Activated naive CD8-positive, alpha-beta T cell treated with anti-CD3 and anti-CD28 coated beads for 36 hours (primary cell): ENCODE measurements at regions not wholly inside any gene's neighbourhood (a gene's known extent, or its start where the extent isn't known, plus 50 kb on each side); places are given as distances from the start of the nearest gene placed in this dataset.
"Not testable (repeated sequence)": the region's sequence is repeated elsewhere in the genome, so short reads cannot be mapped to it uniquely, and the experiment has no call there.

ENCODE experiments used
- DNase-seq: peaks from one replicate; pipeline ENCODE4 v3.0.0; 2021
- H3K27ac Mint-ChIP-seq: one replicate; pipeline ENCODE4 v1.8.0; 2022; ENCODE audit warnings: mild to moderate bottlenecking, moderate library complexity, mixed read lengths
- H3K27me3 Mint-ChIP-seq: one replicate; pipeline ENCODE4 v1.8.0; 2022; ENCODE audit warnings: mild to moderate bottlenecking, mixed read lengths
- H3K36me3 Mint-ChIP-seq: one replicate; pipeline ENCODE4 v1.8.0; 2021; ENCODE audit warnings: mild to moderate bottlenecking, mixed read lengths
- H3K4me1 Mint-ChIP-seq: one replicate; pipeline ENCODE4 v1.8.0; 2021; ENCODE audit warnings: mixed read lengths
- H3K4me3 Mint-ChIP-seq: one replicate; pipeline ENCODE4 v1.8.0; 2022; ENCODE audit warnings: mild to moderate bottlenecking, moderate library complexity, mixed read lengths
- H3K9me3 Mint-ChIP-seq: one replicate; pipeline ENCODE4 v1.8.0; 2022; ENCODE audit warnings: mixed read lengths

- H3K9me3 Mint-ChIP-seq = peaks cover 17% of the 10 kb centered on the region
- no peaks in the 10 kb centered on the region for H3K27me3 Mint-ChIP-seq
- H3K36me3 Mint-ChIP-seq = peaks cover 12% of the 10 kb centered on the region
- no peak overlapping the region for H3K27ac Mint-ChIP-seq
- H3K4me3 Mint-ChIP-seq = no peak overlapping the region
- peaks cover 22% of the 10 kb centered on the region for H3K4me1 Mint-ChIP-seq
- no peak for DNase-seq
Observed at GRCh38 chr7:50251765-50252164, 52.8 kb upstream of the IKZF1 start.

- H3K27me3 Mint-ChIP-seq = no peaks in the 10 kb centered on the region
- peaks cover 27% of the 10 kb centered on the region for H3K9me3 Mint-ChIP-seq
- H3K27ac Mint-ChIP-seq = no peak overlapping the region
- peaks cover 19% of the 10 kb centered on the region for H3K36me3 Mint-ChIP-seq
- H3K4me3 Mint-ChIP-seq = no peak overlapping the region
- DNase-seq = no peak
- H3K4me1 Mint-ChIP-seq = peaks cover 12% of the 10 kb centered on the region
Observed at GRCh38 chr7:50246551-50246950, 58.0 kb upstream of the IKZF1 start.

- not testable (repeated sequence) for DNase-seq, H3K27me3 Mint-ChIP-seq, H3K4me3 Mint-ChIP-seq, H3K27ac Mint-ChIP-seq
- Mint-ChIP-seq H3K9me3 (peaks cover 28% of the 10 kb centered on the region), H3K4me1 (peaks cover 10% of the 10 kb centered on the region), H3K36me3 (peaks cover 24% of the 10 kb centered on the region)
Observed at GRCh38 chr7:50242111-50242510, 62.4 kb upstream of the IKZF1 start.

- H3K4me3 Mint-ChIP-seq, H3K27me3 Mint-ChIP-seq, H3K27ac Mint-ChIP-seq, DNase-seq: not testable (repeated sequence)
- H3K9me3 Mint-ChIP-seq = peaks cover 24% of the 10 kb centered on the region
- peaks cover 17% of the 10 kb centered on the region for H3K4me1 Mint-ChIP-seq
- peaks cover 21% of the 10 kb centered on the region for H3K36me3 Mint-ChIP-seq
Observed at GRCh38 chr7:50240699-50241098, 63.8 kb upstream of the IKZF1 start.

GRCh38 chr7:50229964-50230363, 74.6 kb upstream of the IKZF1 start:
- Mint-ChIP-seq H3K4me1 (peaks cover 39% of the 10 kb centered on the region), H3K27ac (no peak overlapping the region), H3K4me3 (no peak overlapping the region), H3K27me3 (no peaks in the 10 kb centered on the region), H3K36me3 (peaks cover 18% of the 10 kb centered on the region), H3K9me3 (peaks cover 22% of the 10 kb centered on the region)
- no peak for DNase-seq

- Mint-ChIP-seq H3K27me3 (no peaks in the 10 kb centered on the region), H3K36me3 (peaks cover 21% of the 10 kb centered on the region), H3K27ac (peak overlapping the region; percentile 90), H3K9me3 (peaks cover 24% of the 10 kb centered on the region), H3K4me1 (peaks cover 39% of the 10 kb centered on the region), H3K4me3 (peak overlapping the region; percentile 63)
- DNase-seq = no peak
Observed at GRCh38 chr7:50228148-50228547, 76.4 kb upstream of the IKZF1 start.

GRCh38 chr7:50227726-50228125, 76.8 kb upstream of the IKZF1 start:
- Mint-ChIP-seq H3K4me3 (peak overlapping the region; percentile 57), H3K27ac (peak overlapping the region; percentile 90), H3K9me3 (peaks cover 26% of the 10 kb centered on the region), H3K27me3 (no peaks in the 10 kb centered on the region), H3K4me1 (peaks cover 39% of the 10 kb centered on the region), H3K36me3 (peaks cover 21% of the 10 kb centered on the region)
- no peak for DNase-seq

GRCh38 chr7:50226669-50227068, 77.8 kb upstream of the IKZF1 start:
- H3K36me3 Mint-ChIP-seq = peaks cover 21% of the 10 kb centered on the region
- peak overlapping the region; percentile 90 for H3K27ac Mint-ChIP-seq
- DNase-seq = peak; percentile 48
- peaks cover 27% of the 10 kb centered on the region for H3K9me3 Mint-ChIP-seq
- peaks cover 39% of the 10 kb centered on the region for H3K4me1 Mint-ChIP-seq
- H3K27me3 Mint-ChIP-seq = no peaks in the 10 kb centered on the region
- H3K4me3 Mint-ChIP-seq = peak overlapping the region; percentile 48

GRCh38 chr7:50226145-50226544, 78.4 kb upstream of the IKZF1 start:
- H3K36me3 Mint-ChIP-seq = peaks cover 21% of the 10 kb centered on the region
- peaks cover 39% of the 10 kb centered on the region for H3K4me1 Mint-ChIP-seq
- no peaks in the 10 kb centered on the region for H3K27me3 Mint-ChIP-seq
- H3K9me3 Mint-ChIP-seq = peaks cover 27% of the 10 kb centered on the region
- peak overlapping the region; percentile 90 for H3K27ac Mint-ChIP-seq
- peak overlapping the region; percentile 14 for H3K4me3 Mint-ChIP-seq
- DNase-seq = no peak

GRCh38 chr7:50221433-50221832, 83.1 kb upstream of the IKZF1 start:
- Mint-ChIP-seq H3K27me3 (no peaks in the 10 kb centered on the region), H3K36me3 (peaks cover 9% of the 10 kb centered on the region), H3K27ac (no peak overlapping the region), H3K9me3 (peaks cover 17% of the 10 kb centered on the region), H3K4me1 (peaks cover 36% of the 10 kb centered on the region), H3K4me3 (no peak overlapping the region)
- DNase-seq = no peak

- no peaks in the 10 kb centered on the region for H3K27me3 Mint-ChIP-seq
- DNase-seq = no peak
- peaks cover 36% of the 10 kb centered on the region for H3K4me1 Mint-ChIP-seq
- no peak overlapping the region for H3K27ac Mint-ChIP-seq
- peaks cover 9% of the 10 kb centered on the region for H3K36me3 Mint-ChIP-seq
- no peak overlapping the region for H3K4me3 Mint-ChIP-seq
- H3K9me3 Mint-ChIP-seq = peaks cover 17% of the 10 kb centered on the region
Observed at GRCh38 chr7:50221028-50221427, 83.5 kb upstream of the IKZF1 start.

GRCh38 chr7:50220273-50220672, 84.2 kb upstream of the IKZF1 start:
- no peak overlapping the region for H3K27ac Mint-ChIP-seq
- no peak overlapping the region for H3K4me3 Mint-ChIP-seq
- H3K4me1 Mint-ChIP-seq = peaks cover 35% of the 10 kb centered on the region
- peaks cover 9% of the 10 kb centered on the region for H3K36me3 Mint-ChIP-seq
- H3K9me3 Mint-ChIP-seq = peaks cover 17% of the 10 kb centered on the region
- H3K27me3 Mint-ChIP-seq = no peaks in the 10 kb centered on the region
- DNase-seq = no peak

GRCh38 chr7:50217821-50218281, 86.7 kb upstream of the IKZF1 start:
- Mint-ChIP-seq H3K4me3 (no peak overlapping the region), H3K27me3 (no peaks in the 10 kb centered on the region), H3K27ac (peak overlapping the region; percentile 26), H3K4me1 (peaks cover 59% of the 10 kb centered on the region), H3K36me3 (peaks cover 10% of the 10 kb centered on the region), H3K9me3 (peaks cover 13% of the 10 kb centered on the region)
- DNase-seq = no peak

- Mint-ChIP-seq H3K27me3 (no peaks in the 10 kb centered on the region), H3K4me1 (peaks cover 64% of the 10 kb centered on the region), H3K9me3 (peaks cover 12% of the 10 kb centered on the region), H3K36me3 (peaks cover 9% of the 10 kb centered on the region), H3K27ac (no peak overlapping the region), H3K4me3 (no peak overlapping the region)
- DNase-seq = no peak
Observed at GRCh38 chr7:50217401-50217800, 87.1 kb upstream of the IKZF1 start.

- no peak for DNase-seq
- Mint-ChIP-seq H3K4me1 (peaks cover 72% of the 10 kb centered on the region), H3K27ac (no peak overlapping the region), H3K4me3 (no peak overlapping the region), H3K36me3 (peaks cover 7% of the 10 kb centered on the region), H3K9me3 (peaks cover 10% of the 10 kb centered on the region), H3K27me3 (no peaks in the 10 kb centered on the region)
Observed at GRCh38 chr7:50216626-50217025, 87.9 kb upstream of the IKZF1 start.

GRCh38 chr7:50214771-50215170, 89.7 kb upstream of the IKZF1 start:
- Mint-ChIP-seq H3K27ac (no peak overlapping the region), H3K36me3 (peaks cover 8% of the 10 kb centered on the region), H3K4me3 (no peak overlapping the region), H3K9me3 (no peaks in the 10 kb centered on the region), H3K27me3 (no peaks in the 10 kb centered on the region), H3K4me1 (peaks cover 90% of the 10 kb centered on the region)
- DNase-seq = no peak
